WTC11 (cell line): ENCODE measurements at regions not wholly inside any gene's neighbourhood (a gene's known extent, or its start where the extent isn't known, plus 50 kb on each side); places are given as distances from the start of the nearest gene placed in this dataset.

Experiments
- ATAC-seq: fragments of 200-7000 bp; cut with Tn5 transposase; 2 replicates; pipeline ENCODE4 v1.10.0; 2021; ENCODE audit warnings: mild to moderate bottlenecking, moderate library complexity
- CTCF ChIA-PET: fragments of 300-600 bp; sonication (Branson Sonifier 250); formaldehyde crosslinking; loops from one replicate; lab custom pipeline; 2021; ENCODE audit warnings: antibody characterized with exemption; lab: Charles Lee
- POLR2A ChIA-PET: fragments of 350-600 bp; sonication (Branson Sonifier 250); formaldehyde crosslinking; loops from one replicate; lab custom pipeline; 2021; ENCODE audit warnings: antibody characterized with exemption; lab: Charles Lee
- DNase-seq: peaks from one replicate; pipeline ENCODE4 v3.0.0; 2021; ENCODE audit warnings: low spot score
- H3K27ac Mint-ChIP-seq: 2 replicates; pipeline ENCODE4 v1.8.0; 2021; ENCODE audit warnings: mixed read lengths
- H3K27me3 Mint-ChIP-seq: 2 replicates; pipeline ENCODE4 v1.8.0; 2021; ENCODE audit warnings: low read depth, mild to moderate bottlenecking, moderate library complexity, mixed read lengths
- H3K36me3 Mint-ChIP-seq: 2 replicates; pipeline ENCODE4 v1.8.0; 2021; ENCODE audit warnings: mixed read lengths
- H3K4me1 Mint-ChIP-seq: 2 replicates; pipeline ENCODE4 v1.8.0; 2022; ENCODE audit warnings: mixed read lengths
- H3K4me3 Mint-ChIP-seq: 2 replicates; pipeline ENCODE4 v1.8.0; 2021; ENCODE audit warnings: mild to moderate bottlenecking, moderate library complexity, mixed read lengths
- H3K9me3 Mint-ChIP-seq: 2 replicates; pipeline ENCODE4 v1.8.0; 2021; ENCODE audit warnings: mixed read lengths
- AFF4 ChIP-seq: sonication (generic); formaldehyde crosslinking; IDR thresholded peaks from 2 replicates; pipeline ENCODE4 v1.8.1; 2023; ENCODE audit warnings: mild to moderate bottlenecking, missing genetic modification reagents, borderline replicate concordance
- ARID4B ChIP-seq: sonication (generic); formaldehyde crosslinking; IDR thresholded peaks from 2 replicates; pipeline ENCODE4 v1.8.0; 2023; ENCODE audit warnings: missing genetic modification reagents, mild to moderate bottlenecking, borderline replicate concordance
- E2F4 ChIP-seq: sonication (generic); formaldehyde crosslinking; IDR thresholded peaks from 2 replicates; pipeline ENCODE4 v1.8.1; 2022; ENCODE audit warnings: low read depth, mild to moderate bottlenecking, moderate library complexity, missing genetic modification reagents, borderline replicate concordance
- ESRRA ChIP-seq: sonication (generic); formaldehyde crosslinking; IDR thresholded peaks from 2 replicates; pipeline ENCODE4 v1.8.1; 2022; ENCODE audit warnings: mild to moderate bottlenecking, missing genetic modification reagents, borderline replicate concordance
- FOXJ3 ChIP-seq: sonication (generic); formaldehyde crosslinking; IDR thresholded peaks from 2 replicates; pipeline ENCODE4 v1.9.0; 2021; ENCODE audit warnings: missing genetic modification reagents, mild to moderate bottlenecking, borderline replicate concordance
- GRHL2 ChIP-seq: fragments of 250-450 bp; sonication (Bioruptor Pico); IDR thresholded peaks from 2 replicates; pipeline ENCODE4 v1.8.0; 2022; ENCODE audit warnings: mild to moderate bottlenecking, moderate library complexity; ENCODE audit not compliant: insufficient replicate concordance, severe bottlenecking
- MYBL2 ChIP-seq: sonication (generic); formaldehyde crosslinking; IDR thresholded peaks from 2 replicates; pipeline ENCODE4 v1.8.1; 2023; ENCODE audit warnings: mild to moderate bottlenecking, moderate library complexity, missing genetic modification reagents
- NFE2L1 ChIP-seq: sonication (generic); formaldehyde crosslinking; IDR thresholded peaks from 2 replicates; pipeline ENCODE4 v1.8.1; 2023; ENCODE audit warnings: missing genetic modification reagents
- NR1H2 ChIP-seq: sonication (generic); formaldehyde crosslinking; IDR thresholded peaks from 2 replicates; pipeline ENCODE4 v1.9.0; 2021; ENCODE audit warnings: mild to moderate bottlenecking, moderate library complexity, missing genetic modification reagents
- NR3C1 ChIP-seq: sonication (generic); formaldehyde crosslinking; conservative IDR thresholded peaks from 2 replicates; pipeline ENCODE4 v1.8.1; 2023; ENCODE audit warnings: low read depth, mild to moderate bottlenecking, missing genetic modification reagents
- PRRX2 ChIP-seq: fragments of 250-450 bp; sonication (Bioruptor Pico); IDR thresholded peaks from 2 replicates; pipeline ENCODE4 v1.8.0; 2021; ENCODE audit warnings: mild to moderate bottlenecking
- SMAD4 ChIP-seq: sonication (generic); formaldehyde crosslinking; IDR thresholded peaks from 2 replicates; pipeline ENCODE4 v1.8.0; 2022; ENCODE audit warnings: mild to moderate bottlenecking, missing genetic modification reagents
- ZMAT4 ChIP-seq: fragments of 250-450 bp; sonication (Bioruptor Pico); IDR thresholded peaks from 2 replicates; pipeline ENCODE4 v1.9.0; 2021; ENCODE audit warnings: mild to moderate bottlenecking
- TF ChIP-seq, protein P1 (sequence below): sonication (generic); formaldehyde crosslinking; IDR thresholded peaks from 2 replicates; pipeline ENCODE4 v1.8.0; 2023; ENCODE audit warnings: missing genetic modification reagents
- TF ChIP-seq, protein P2 (sequence below): fragments of 250-450 bp; sonication (Bioruptor Pico); IDR thresholded peaks from 2 replicates; pipeline ENCODE4 v1.9.0; 2021; ENCODE audit warnings: mild to moderate bottlenecking

DNA sequence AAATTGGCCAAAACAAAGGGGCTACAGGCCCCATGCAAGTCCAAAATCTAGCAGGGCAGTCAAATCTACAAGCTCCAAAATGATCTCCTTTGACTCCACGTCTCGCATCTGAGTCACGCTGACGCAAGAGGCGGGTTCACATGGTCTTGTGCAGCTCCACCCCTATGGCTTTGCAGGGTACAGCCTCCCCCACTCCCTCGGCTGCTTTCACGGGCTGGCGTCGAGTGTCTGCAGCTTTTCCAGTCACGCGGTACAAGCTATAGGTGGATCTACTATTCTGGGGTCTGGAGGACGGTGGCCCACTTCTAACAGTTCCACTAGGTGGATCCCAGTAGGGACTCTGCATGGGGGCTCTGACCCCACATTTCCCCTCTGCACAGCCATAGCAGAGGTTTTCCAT lies 99.2 kb upstream of the KCNIP4 start:
- H3K27me3 Mint-ChIP-seq = no peaks in the 10 kb centered on the region
- H3K4me3 Mint-ChIP-seq = no peak overlapping the region
- TF ChIP-seq E2F4 (CRISPR knock-in tag) (no peak), NR3C1 (CRISPR knock-in tag) (no peak), FOXJ3 (CRISPR knock-in tag) (no peak), MYBL2 (no peak), NR1H2 (no peak), GRHL2 (CRISPR knock-in tag) (no peak), ESRRA (CRISPR knock-in tag) (no peak), NFE2L1 (no peak), SMAD4 (CRISPR knock-in tag) (no peak)
- TF ChIP-seq, protein P1, sequence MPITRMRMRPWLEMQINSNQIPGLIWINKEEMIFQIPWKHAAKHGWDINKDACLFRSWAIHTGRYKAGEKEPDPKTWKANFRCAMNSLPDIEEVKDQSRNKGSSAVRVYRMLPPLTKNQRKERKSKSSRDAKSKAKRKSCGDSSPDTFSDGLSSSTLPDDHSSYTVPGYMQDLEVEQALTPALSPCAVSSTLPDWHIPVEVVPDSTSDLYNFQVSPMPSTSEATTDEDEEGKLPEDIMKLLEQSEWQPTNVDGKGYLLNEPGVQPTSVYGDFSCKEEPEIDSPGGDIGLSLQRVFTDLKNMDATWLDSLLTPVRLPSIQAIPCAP (CRISPR knock-in tag) = no peak
- TF ChIP-seq, protein P2, sequence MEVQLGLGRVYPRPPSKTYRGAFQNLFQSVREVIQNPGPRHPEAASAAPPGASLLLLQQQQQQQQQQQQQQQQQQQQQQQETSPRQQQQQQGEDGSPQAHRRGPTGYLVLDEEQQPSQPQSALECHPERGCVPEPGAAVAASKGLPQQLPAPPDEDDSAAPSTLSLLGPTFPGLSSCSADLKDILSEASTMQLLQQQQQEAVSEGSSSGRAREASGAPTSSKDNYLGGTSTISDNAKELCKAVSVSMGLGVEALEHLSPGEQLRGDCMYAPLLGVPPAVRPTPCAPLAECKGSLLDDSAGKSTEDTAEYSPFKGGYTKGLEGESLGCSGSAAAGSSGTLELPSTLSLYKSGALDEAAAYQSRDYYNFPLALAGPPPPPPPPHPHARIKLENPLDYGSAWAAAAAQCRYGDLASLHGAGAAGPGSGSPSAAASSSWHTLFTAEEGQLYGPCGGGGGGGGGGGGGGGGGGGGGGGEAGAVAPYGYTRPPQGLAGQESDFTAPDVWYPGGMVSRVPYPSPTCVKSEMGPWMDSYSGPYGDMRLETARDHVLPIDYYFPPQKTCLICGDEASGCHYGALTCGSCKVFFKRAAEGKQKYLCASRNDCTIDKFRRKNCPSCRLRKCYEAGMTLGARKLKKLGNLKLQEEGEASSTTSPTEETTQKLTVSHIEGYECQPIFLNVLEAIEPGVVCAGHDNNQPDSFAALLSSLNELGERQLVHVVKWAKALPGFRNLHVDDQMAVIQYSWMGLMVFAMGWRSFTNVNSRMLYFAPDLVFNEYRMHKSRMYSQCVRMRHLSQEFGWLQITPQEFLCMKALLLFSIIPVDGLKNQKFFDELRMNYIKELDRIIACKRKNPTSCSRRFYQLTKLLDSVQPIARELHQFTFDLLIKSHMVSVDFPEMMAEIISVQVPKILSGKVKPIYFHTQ (CRISPR knock-in tag) = no peak
- no peak for DNase-seq
- ATAC-seq = no peak
- H3K27ac Mint-ChIP-seq = no peak overlapping the region
- peaks cover 24% of the 10 kb centered on the region for H3K9me3 Mint-ChIP-seq
- CTCF ChIA-PET = no interaction called here
- no peaks in the 10 kb centered on the region for H3K4me1 Mint-ChIP-seq
- H3K36me3 Mint-ChIP-seq = peaks cover 4% of the 10 kb centered on the region; the same call in 1 of the 2 replicates
- POLR2A ChIA-PET = no interaction called here

- Mint-ChIP-seq H3K36me3 (peaks cover 15% of the 10 kb centered on the region), H3K27me3 (no peaks in the 10 kb centered on the region), H3K4me3 (no peak overlapping the region), H3K9me3 (peaks cover 45% of the 10 kb centered on the region), H3K27ac (no peak overlapping the region), H3K4me1 (no peaks in the 10 kb centered on the region)
- ATAC-seq (no peak), DNase-seq (no peak)
- ChIA-PET CTCF (no interaction called here), POLR2A (no interaction called here)
- TF ChIP-seq AFF4 (CRISPR knock-in tag) = no peak
- TF ChIP-seq PRRX2 (CRISPR knock-in tag) = no peak
- TF ChIP-seq NR1H2 = no peak
- no peak for TF ChIP-seq ARID4B (CRISPR knock-in tag)
- TF ChIP-seq, protein P2 (CRISPR knock-in tag) = no peak
- TF ChIP-seq MYBL2 = no peak
- TF ChIP-seq ZMAT4 (CRISPR knock-in tag) = no peak
These were observed 96.6 kb upstream of the KCNIP4 start for GRCh38 chr4:22045051-22045630.
